Mesendoderm (in vitro differentiated cells): ENCODE measurements at regions not wholly inside any gene's neighbourhood (a gene's known extent, or its start where the extent isn't known, plus 50 kb on each side); places are given as distances from the start of the nearest gene placed in this dataset.

Experiments used
- DNase-seq: peaks from one replicate; pipeline ENCODE4 v3.0.0; 2013
- H2AK5ac ChIP-seq: 2 replicates; pipeline ENCODE4 v1.6.1; 2013; ENCODE audit warnings: low read length, inconsistent platforms
- H2BK120ac ChIP-seq: 2 replicates; pipeline ENCODE4 v1.6.1; 2013; ENCODE audit warnings: low read depth, mild to moderate bottlenecking, low read length, moderate library complexity, mixed read lengths
- H2BK15ac ChIP-seq: replicated peaks from 2 replicates; pipeline ENCODE4 v1.6.1; 2013; ENCODE audit warnings: low read depth, mild to moderate bottlenecking, moderate library complexity
- H2BK5ac ChIP-seq: 2 replicates; pipeline ENCODE4 v1.6.1; 2013; ENCODE audit warnings: low read length, inconsistent platforms
- H3K18ac ChIP-seq: 2 replicates; pipeline ENCODE4 v1.6.1; 2013; ENCODE audit warnings: mild to moderate bottlenecking, low read length, mixed read lengths
- H3K23ac ChIP-seq: one replicate; pipeline ENCODE4 v1.6.1; 2013; ENCODE audit warnings: low read length
- H3K27ac ChIP-seq: 2 replicates; pipeline ENCODE4 v1.5.1; 2013; ENCODE audit warnings: low read depth, mild to moderate bottlenecking, inconsistent platforms, low read length, moderate library complexity
- H3K27me3 ChIP-seq: 2 replicates; pipeline ENCODE4 v1.6.1; 2013; ENCODE audit warnings: low read length, control low read depth, mild to moderate bottlenecking, inconsistent platforms; ENCODE audit not compliant: insufficient read depth, poor library complexity
- H3K36me3 ChIP-seq: 2 replicates; pipeline ENCODE4 v1.6.1; 2013; ENCODE audit warnings: low read length, inconsistent platforms; ENCODE audit not compliant: control insufficient read depth, insufficient read depth
- H3K4ac ChIP-seq: one replicate; pipeline ENCODE4 v1.6.1; 2013; ENCODE audit warnings: low read depth, mild to moderate bottlenecking, low read length, moderate library complexity
- H3K4me1 ChIP-seq: 2 replicates; pipeline ENCODE4 v1.6.1; 2013; ENCODE audit warnings: low read depth, low read length, inconsistent platforms; ENCODE audit not compliant: control insufficient read depth
- H3K4me2 ChIP-seq: 2 replicates; pipeline ENCODE4 v1.6.1; 2013; ENCODE audit warnings: low read length
- H3K4me3 ChIP-seq: 2 replicates; pipeline ENCODE4 v1.5.1; 2013; ENCODE audit warnings: mild to moderate bottlenecking, low read length
- H3K56ac ChIP-seq: one replicate; pipeline ENCODE4 v1.6.1; 2013; ENCODE audit warnings: low read length
- H3K79me1 ChIP-seq: 2 replicates; pipeline ENCODE4 v1.6.1; 2013; ENCODE audit warnings: low read length, inconsistent platforms
- H3K79me2 ChIP-seq: 2 replicates; pipeline ENCODE4 v1.6.1; 2013; ENCODE audit warnings: mild to moderate bottlenecking, low read length; ENCODE audit not compliant: control insufficient read depth, insufficient read depth
- H3K9ac ChIP-seq: 2 replicates; pipeline ENCODE4 v1.6.1; 2013; ENCODE audit warnings: low read length, inconsistent platforms
- H4K5ac ChIP-seq: one replicate; pipeline ENCODE4 v1.6.1; 2013; ENCODE audit warnings: low read length
- H4K8ac ChIP-seq: one replicate; pipeline ENCODE4 v1.6.1; 2013; ENCODE audit warnings: low read depth, mild to moderate bottlenecking, control low read depth, low read length, moderate library complexity
- WGBS: extraction: QIAGEN DNeasy Blood & Tissue Kit; methylation state at CpG from one replicate; pipeline ENCODE4 v1.1.7; 2013; ENCODE audit warnings: low lambda C conversion rate, missing lambda C conversion rate; ENCODE audit not compliant: insufficient coverage; ENCODE audit errors: extremely low coverage; 5-methylcytosine and 5-hydroxymethylcytosine counted together

DNA sequence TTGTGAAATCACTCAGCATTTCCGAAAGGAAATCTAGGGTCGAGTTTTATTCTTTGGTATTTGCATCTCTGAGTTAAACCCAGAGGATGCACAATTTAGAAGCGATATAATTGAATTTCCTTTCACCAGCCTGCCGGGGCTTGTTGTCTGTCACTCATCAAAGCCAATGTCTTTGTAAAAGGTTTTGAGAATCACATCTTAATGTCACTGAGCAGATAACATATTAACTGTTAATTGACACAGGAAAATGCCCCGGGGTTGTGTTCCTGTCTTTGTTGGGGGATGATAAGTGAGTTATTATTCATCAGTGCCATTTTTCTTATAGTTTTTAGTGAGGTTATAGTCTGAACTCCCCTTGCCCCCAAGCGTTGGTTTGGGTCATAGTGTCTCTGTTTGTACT is 73.4 kb downstream of the DUSP6 start:
- Histone ChIP-seq H2BK5ac (peak overlapping the region; percentile 66), H3K56ac (peak overlapping the region; percentile 37), H3K27ac (no peak overlapping the region), H3K9ac (no peak overlapping the region), H3K4me1 (peaks cover 2% of the 10 kb centered on the region), H3K79me2 (no peaks in the 10 kb centered on the region), H3K4ac (no peak overlapping the region), H2AK5ac (no peak overlapping the region), H4K5ac (no peak overlapping the region), H2BK15ac (peak overlapping the region; percentile 41), H3K4me3 (no peak overlapping the region), H3K4me2 (no peak overlapping the region), H3K23ac (no peak overlapping the region), H3K18ac (no peak overlapping the region), H3K79me1 (no peaks in the 10 kb centered on the region), H2BK120ac (no peak overlapping the region), H4K8ac (no peak overlapping the region), H3K27me3 (no peaks in the 10 kb centered on the region), H3K36me3 (no peaks in the 10 kb centered on the region)
- no CpG with 5 or more reads among the region's 6 CpGs for WGBS
- peak; percentile 8 for DNase-seq

DNA sequence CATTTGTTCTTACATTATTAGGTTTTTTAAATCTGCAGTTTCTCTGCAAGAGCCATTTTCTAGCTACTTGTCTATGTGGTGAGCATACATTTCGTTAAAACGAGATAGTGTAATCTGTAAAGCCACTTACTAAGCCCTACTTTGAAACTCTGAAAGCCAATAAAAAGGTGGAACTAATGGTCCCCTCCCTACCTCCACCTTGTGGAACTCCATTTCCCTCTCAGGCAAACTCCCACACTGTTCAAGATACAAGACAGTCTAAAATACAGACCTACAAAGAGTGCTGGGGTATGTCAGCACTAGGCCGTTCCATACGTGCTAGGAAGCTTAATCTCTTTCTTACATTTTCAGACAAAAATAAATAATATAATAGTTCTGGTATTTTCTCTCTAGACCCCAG is 74.1 kb downstream of the DUSP6 start:
- no peak overlapping the region for H4K5ac ChIP-seq
- H2AK5ac ChIP-seq, result no peak overlapping the region
- H3K18ac ChIP-seq, result no peak overlapping the region
- H3K4me2 ChIP-seq, result no peak overlapping the region
- no CpG with 5 or more reads among the region's 4 CpGs for WGBS
- peaks cover 2% of the 10 kb centered on the region for H3K4me1 ChIP-seq
- no peaks in the 10 kb centered on the region for H3K79me1 ChIP-seq
- H3K4ac ChIP-seq, result no peak overlapping the region
- peak; percentile 54 for DNase-seq
- no peak overlapping the region for H4K8ac ChIP-seq
- no peak overlapping the region for H2BK15ac ChIP-seq
- H3K27me3 ChIP-seq, result no peaks in the 10 kb centered on the region
- no peak overlapping the region for H2BK120ac ChIP-seq
- no peaks in the 10 kb centered on the region for H3K79me2 ChIP-seq
- H3K56ac ChIP-seq, result peak overlapping the region; percentile 35
- H3K9ac ChIP-seq, result no peak overlapping the region
- no peak overlapping the region for H3K27ac ChIP-seq
- H3K4me3 ChIP-seq, result no peak overlapping the region
- no peak overlapping the region for H3K23ac ChIP-seq
- no peaks in the 10 kb centered on the region for H3K36me3 ChIP-seq
- no peak overlapping the region for H2BK5ac ChIP-seq

DNA sequence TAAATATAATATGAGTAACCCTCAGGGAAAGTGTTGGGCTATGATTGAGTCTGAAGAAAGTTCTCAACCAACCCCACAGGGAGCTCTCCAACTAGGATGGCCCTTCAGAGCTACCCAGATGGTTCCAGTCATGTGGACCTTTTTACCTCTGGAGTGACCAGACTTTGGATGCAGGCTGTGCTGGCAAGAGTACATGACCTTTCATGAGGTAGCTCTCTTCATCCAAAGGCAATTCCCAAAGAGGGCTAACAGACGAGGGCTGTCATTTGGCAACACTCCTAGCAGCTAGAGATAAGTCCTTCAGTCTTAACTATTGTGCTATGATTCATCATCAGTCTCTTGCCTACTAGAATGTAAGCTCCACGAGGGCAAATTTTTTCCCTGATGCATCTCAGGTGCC is 75.4 kb downstream of the DUSP6 start:
- no peak overlapping the region for H3K4me2 ChIP-seq
- H3K23ac ChIP-seq, result no peak overlapping the region
- no peak overlapping the region for H3K4me3 ChIP-seq
- no peak overlapping the region for H3K56ac ChIP-seq
- H3K4me1 ChIP-seq, result peaks cover 2% of the 10 kb centered on the region
- H3K79me1 ChIP-seq, result no peaks in the 10 kb centered on the region
- H4K8ac ChIP-seq, result no peak overlapping the region
- H3K9ac ChIP-seq, result no peak overlapping the region
- no peak overlapping the region for H2BK15ac ChIP-seq
- H3K27me3 ChIP-seq, result no peaks in the 10 kb centered on the region
- no peak overlapping the region for H4K5ac ChIP-seq
- no peak overlapping the region for H3K18ac ChIP-seq
- peak; percentile 1 for DNase-seq
- no peak overlapping the region for H2BK120ac ChIP-seq
- H3K36me3 ChIP-seq, result no peaks in the 10 kb centered on the region
- H2BK5ac ChIP-seq, result no peak overlapping the region
- H3K4ac ChIP-seq, result no peak overlapping the region
- no peaks in the 10 kb centered on the region for H3K79me2 ChIP-seq
- H2AK5ac ChIP-seq, result no peak overlapping the region
- no peak overlapping the region for H3K27ac ChIP-seq
- WGBS, result no CpG with 5 or more reads among the region's 2 CpGs

DNA sequence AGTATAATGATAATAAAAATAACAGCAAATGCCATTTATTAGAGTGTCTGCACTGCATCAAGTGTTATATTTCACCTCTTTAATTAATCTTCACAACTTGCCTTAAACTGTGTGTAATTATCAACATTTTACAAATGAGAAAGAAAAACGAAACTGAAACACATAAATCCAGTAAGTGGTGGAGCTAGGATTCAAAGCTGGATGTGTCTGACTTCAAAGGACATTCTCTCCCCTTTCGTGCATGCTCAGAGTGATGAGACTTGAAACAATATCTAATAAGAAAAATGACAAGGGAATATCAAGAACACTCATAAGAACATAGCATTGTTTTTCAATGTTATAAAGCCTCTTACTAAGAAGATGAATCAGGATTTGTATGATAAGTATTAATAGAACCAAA is 78.8 kb downstream of the DUSP6 start:
- no peaks in the 10 kb centered on the region for H3K27me3 ChIP-seq
- H2BK5ac ChIP-seq, result no peak overlapping the region
- peaks cover under 1% of the 10 kb centered on the region for H3K4me1 ChIP-seq
- H3K79me1 ChIP-seq, result no peaks in the 10 kb centered on the region
- H3K79me2 ChIP-seq, result no peaks in the 10 kb centered on the region
- H3K56ac ChIP-seq, result no peak overlapping the region
- no peak for DNase-seq
- WGBS, result no CpG with 5 or more reads among the region's 2 CpGs
- no peak overlapping the region for H3K9ac ChIP-seq
- H4K8ac ChIP-seq, result no peak overlapping the region
- no peak overlapping the region for H3K4me2 ChIP-seq
- no peak overlapping the region for H3K23ac ChIP-seq
- no peak overlapping the region for H3K4me3 ChIP-seq
- H2AK5ac ChIP-seq, result no peak overlapping the region
- H4K5ac ChIP-seq, result no peak overlapping the region
- H3K4ac ChIP-seq, result no peak overlapping the region
- no peak overlapping the region for H2BK15ac ChIP-seq
- no peak overlapping the region for H3K27ac ChIP-seq
- H3K18ac ChIP-seq, result no peak overlapping the region
- no peak overlapping the region for H2BK120ac ChIP-seq
- H3K36me3 ChIP-seq, result no peaks in the 10 kb centered on the region

DNA sequence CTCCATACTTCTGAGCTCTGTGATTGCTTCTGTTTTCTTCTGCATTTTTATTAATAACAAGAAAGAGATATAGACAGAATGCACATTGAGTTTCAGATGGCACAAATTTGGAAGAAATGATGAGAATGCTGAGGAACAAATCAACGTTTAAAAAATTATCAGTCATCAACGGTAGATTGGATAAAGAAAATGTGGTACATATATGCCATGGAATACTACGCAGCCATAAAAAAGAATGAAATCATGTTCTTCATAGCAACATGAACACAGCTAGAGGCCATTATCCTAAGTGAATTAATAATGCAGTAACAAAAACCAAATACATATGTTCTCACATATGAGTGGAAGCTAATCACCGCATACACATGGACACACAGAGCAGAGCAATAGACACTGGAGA is 81.8 kb downstream of the DUSP6 start:
- H3K27ac ChIP-seq, result no peak overlapping the region
- H2BK15ac ChIP-seq, result no peak overlapping the region
- no CpG with 5 or more reads among the region's 4 CpGs for WGBS
- H3K18ac ChIP-seq, result no peak overlapping the region
- no peak overlapping the region for H3K56ac ChIP-seq
- H4K8ac ChIP-seq, result no peak overlapping the region
- H3K4me2 ChIP-seq, result no peak overlapping the region
- H3K4ac ChIP-seq, result no peak overlapping the region
- no peaks in the 10 kb centered on the region for H3K79me2 ChIP-seq
- H3K79me1 ChIP-seq, result no peaks in the 10 kb centered on the region
- H4K5ac ChIP-seq, result no peak overlapping the region
- H2BK120ac ChIP-seq, result no peak overlapping the region
- no peaks in the 10 kb centered on the region for H3K4me1 ChIP-seq
- no peak overlapping the region for H2AK5ac ChIP-seq
- H3K23ac ChIP-seq, result no peak overlapping the region
- DNase-seq, result no peak
- no peaks in the 10 kb centered on the region for H3K36me3 ChIP-seq
- no peak overlapping the region for H3K4me3 ChIP-seq
- H2BK5ac ChIP-seq, result no peak overlapping the region
- no peak overlapping the region for H3K9ac ChIP-seq
- H3K27me3 ChIP-seq, result no peaks in the 10 kb centered on the region

DNA sequence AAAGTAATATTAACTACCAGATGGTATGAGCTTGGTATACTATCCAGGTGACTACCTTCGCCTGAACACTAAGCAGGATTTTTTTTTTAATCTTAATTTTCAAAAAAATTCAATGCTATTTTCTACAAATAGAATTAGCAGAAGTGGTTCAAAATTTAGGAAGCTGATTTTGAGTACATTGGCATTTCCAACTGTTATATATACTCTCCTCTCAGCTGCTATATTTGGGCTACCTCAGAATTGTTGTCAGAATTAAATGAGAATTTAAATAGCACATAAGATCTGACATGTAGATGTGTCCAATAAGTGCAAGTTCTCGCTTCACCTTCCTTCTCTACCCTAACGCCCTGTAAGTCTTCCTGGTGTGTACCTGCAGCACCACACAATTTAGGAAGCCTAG is 83.1 kb downstream of the DUSP6 start:
- no CpG with 5 or more reads among the region's 3 CpGs for WGBS
- Histone ChIP-seq H4K5ac (no peak overlapping the region), H3K4me3 (no peak overlapping the region), H2BK5ac (no peak overlapping the region), H2BK120ac (no peak overlapping the region), H3K79me2 (no peaks in the 10 kb centered on the region), H3K4me1 (no peaks in the 10 kb centered on the region), H3K27ac (no peak overlapping the region), H3K4me2 (no peak overlapping the region), H3K56ac (no peak overlapping the region), H2BK15ac (peak overlapping the region; percentile 36), H3K9ac (no peak overlapping the region), H3K79me1 (no peaks in the 10 kb centered on the region), H3K18ac (no peak overlapping the region), H2AK5ac (no peak overlapping the region), H3K27me3 (no peaks in the 10 kb centered on the region), H4K8ac (no peak overlapping the region), H3K23ac (no peak overlapping the region), H3K4ac (no peak overlapping the region), H3K36me3 (no peaks in the 10 kb centered on the region)
- DNase-seq, result no peak
